ENCODE measurements at regions not wholly inside any gene's neighbourhood (a gene's known extent, or its start where the extent isn't known, plus 50 kb on each side); places are given as distances from the start of the nearest gene placed in this dataset.

DNA sequence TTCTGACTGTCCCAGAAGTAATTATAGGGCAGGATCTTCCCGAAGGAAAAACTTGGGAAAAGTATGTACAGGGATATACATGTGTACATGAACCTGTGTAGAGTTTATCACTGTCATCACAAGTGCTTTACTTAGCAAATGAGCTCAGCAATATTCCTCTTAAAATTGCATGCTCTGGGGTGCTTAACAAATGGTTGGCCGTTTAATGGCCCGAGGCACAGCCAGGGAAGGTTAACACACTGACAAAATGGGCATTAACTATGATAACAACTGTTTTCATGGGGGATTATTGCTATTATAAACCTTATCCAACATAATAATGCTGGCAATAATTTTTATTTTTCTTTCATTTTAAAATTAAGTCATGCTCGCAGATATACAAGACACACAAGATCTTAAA, 459.3 kb downstream of the TUSC7 start:
- DNase-seq (ENCODE audit: low read depth in 4 of 4, low spot score in 1 of 4) = no peak

DNA sequence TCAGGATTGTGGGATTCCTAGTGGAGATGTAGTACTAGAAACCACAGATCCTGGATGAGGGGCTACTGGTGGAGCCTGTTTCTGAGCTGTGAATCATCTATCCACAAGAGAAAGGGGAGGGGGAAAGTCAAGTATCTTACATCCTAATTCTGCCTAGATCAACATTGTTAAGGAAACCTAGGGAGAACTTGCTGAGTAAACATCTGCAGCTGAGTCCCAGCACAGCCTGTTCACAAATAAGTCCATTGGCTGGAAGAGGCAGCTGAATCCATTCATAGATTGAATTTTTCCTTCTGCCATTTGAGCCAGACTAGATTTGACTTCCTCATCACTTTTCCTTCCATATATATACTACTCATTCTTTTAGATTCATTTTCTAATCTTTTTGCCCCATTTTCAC, 460.5 kb downstream of the TUSC7 start:
- no peak for DNase-seq (ENCODE audit: low read depth in 4 of 4, low spot score in 1 of 4)

DNA sequence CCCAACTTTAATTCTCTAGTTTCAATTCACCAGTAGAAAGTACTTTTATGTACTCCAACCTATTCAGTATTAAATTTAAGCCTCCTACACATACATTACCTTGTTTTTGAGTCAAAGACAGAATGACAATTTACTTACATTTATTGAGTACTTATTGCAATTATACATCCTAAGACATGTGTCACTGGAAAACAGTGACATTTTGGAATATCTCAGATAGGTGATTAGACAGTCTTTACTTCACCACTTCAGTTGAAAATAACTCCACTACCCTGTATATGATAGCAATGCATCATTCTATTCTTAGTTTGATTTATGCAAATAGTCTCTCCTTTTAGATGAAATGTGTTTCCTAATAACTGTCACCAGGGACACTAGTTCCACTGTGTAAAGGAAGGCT, 461.5 kb downstream of the TUSC7 start:
- no peak for DNase-seq (ENCODE audit: low read depth in 4 of 4, low spot score in 1 of 4)

DNA sequence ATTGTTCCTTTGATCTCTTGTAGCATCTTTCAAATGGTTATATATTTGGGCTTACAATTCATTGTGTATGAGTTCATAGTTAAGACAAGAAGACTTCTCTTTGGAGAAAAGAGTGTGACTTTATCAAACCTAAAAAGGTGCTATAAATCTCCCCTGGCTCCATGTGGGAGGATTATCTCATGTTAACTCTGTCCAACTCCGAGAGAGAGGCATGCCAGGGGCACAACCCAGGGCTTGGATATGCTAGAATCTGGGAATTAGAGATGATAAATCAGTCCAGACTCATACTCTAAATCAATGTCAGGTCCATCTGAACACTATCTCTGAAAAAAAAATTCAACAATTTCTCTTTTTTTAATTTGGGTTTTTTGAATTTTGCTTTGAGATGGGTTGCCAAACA, 462.8 kb downstream of the TUSC7 start:
- no peak for DNase-seq (ENCODE audit: low read depth in 4 of 4, low spot score in 1 of 4)

DNA sequence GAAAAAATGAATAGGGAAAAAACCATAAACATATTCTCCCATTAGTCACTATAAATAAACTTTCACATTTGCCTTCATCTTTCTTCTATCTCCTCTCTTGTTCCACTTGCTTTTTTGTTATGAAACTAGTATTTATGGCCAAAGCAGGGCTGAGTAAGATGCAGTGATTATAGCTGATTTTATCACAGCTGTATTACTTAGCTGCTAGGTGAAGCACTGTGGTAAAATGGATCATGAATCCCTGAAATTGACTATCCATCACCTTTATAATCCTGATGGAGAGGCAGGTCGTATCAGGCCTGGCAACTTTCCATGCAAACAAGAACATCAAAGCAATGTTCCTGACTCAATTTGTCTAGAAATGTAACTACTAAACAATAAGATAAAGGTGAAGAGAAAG, 471.6 kb downstream of the TUSC7 start:
- no peak for DNase-seq (ENCODE audit: low read depth in 4 of 4, low spot score in 1 of 4)

DNA sequence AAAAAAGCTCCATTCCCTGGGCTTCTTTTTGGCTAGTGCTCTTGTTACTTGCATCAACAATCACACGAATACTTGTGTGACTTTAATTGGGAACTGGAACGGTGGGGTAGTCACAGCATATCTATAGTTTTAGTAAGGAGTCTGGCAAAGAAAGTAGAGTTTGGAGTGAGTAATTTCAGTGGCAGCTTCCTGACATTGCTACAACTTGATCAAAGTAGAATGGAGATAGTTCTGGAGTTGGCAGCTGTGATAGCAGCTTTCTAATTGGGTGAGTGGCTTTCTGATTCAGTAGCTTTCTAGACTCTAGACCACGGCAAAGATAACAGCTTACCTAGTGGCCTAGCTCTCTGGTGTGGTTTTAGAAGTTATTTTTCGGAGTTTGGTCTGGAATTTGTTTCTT, 475.0 kb downstream of the TUSC7 start:
- DNase-seq (ENCODE audit: low read depth in 4 of 4, low spot score in 1 of 4) = no peak

DNA sequence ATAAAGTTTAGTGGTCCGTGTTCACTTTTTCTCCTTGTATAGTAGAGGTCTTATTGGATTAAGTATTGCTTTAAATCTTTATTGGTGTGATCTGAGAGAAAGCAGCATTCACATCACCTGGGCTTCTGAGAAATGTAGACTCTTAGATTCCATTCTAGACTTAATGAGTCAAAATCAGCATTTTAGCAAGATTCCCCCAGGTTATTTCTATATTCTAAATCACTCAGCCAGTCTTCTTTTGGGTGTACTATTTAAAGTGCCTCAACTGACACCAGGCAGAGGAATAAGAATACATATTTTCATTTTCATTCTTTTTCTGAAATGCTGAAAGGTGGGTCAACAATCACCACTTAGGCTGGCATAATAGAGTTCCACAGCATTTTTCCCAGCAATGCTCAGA, 481.7 kb downstream of the TUSC7 start:
- DNase-seq (ENCODE audit: low read depth in 4 of 4, low spot score in 1 of 4) = no peak

DNA sequence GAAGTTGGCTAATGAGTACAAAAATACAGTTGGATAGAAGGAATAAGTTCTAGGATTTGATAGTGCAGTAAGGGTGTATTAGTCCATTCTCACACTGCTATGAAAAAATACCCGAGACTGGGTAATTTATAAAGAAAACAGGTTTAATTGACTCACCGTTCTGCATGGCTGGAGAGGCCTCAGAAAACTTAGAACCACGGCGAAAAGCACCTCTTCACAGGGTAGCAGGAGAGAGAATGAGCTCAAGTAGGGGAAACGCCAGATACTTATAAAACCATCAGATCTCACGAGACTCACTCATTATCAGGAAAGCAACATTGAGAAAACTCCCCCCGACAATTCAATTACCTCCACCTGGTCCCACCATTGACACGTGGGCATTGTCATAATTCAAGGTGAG, 483.3 kb downstream of the TUSC7 start:
- DNase-seq (ENCODE audit: low read depth in 4 of 4, low spot score in 1 of 4) = no peak

DNA sequence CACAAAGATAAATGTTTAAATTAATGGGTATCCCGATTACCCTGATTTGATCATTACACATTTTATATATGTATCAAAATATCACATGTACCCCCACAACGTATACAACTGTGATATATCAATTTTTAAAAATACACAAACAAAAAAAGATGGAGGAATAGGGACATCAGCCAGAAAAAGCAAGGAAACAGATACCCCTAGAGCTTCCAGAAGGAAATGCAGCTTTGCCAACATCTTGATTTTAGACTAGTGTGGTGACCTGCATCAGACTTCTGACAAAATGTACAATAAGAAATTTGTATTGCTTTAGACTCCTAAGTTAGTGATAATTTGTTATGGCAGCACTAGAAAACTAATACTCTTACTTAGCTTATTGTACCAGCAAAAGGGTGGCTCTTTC, 483.8 kb downstream of the TUSC7 start:
- DNase-seq (ENCODE audit: low read depth in 4 of 4, low spot score in 1 of 4) = no peak

DNA sequence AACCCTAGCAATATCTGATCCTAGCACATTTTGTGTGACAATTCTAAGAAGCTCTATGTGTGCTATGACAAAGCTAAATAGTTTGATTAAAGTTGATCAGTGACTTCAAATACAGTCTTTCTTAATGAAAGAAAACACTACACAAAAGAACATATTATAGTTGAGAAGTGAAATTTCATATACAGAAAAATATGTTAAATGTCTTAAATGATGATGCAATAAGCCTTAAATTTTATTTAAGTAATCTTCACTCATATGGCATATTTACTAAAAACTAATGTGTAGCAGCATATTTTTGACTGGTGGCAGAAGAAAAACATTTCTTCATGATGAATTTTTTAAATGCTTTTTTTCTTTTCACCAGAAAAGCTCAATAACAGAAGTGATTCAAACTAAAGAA, 485.5 kb downstream of the TUSC7 start:
- no peak for DNase-seq (ENCODE audit: low read depth in 4 of 4, low spot score in 1 of 4)

DNA sequence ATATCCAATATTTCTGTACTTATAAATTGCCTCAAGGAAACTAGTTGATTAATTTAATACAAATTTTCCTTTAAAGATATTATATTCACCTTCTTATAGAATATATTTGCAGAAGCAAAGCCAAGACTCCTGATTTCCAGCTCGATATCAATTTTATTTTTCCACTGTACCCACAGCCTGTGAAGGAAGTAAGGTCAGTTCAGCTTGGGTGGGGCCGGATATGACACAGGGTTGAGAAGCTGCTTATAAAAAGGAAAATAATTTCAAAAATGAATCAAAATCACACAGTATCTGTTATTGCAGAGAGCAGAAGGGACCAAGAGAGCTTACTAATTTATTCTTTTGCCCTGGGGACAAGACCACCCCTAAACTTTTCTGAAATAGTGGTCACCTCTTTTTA, 491.4 kb downstream of the TUSC7 start:
- no peak for DNase-seq (ENCODE audit: low read depth in 4 of 4, low spot score in 1 of 4)

DNA sequence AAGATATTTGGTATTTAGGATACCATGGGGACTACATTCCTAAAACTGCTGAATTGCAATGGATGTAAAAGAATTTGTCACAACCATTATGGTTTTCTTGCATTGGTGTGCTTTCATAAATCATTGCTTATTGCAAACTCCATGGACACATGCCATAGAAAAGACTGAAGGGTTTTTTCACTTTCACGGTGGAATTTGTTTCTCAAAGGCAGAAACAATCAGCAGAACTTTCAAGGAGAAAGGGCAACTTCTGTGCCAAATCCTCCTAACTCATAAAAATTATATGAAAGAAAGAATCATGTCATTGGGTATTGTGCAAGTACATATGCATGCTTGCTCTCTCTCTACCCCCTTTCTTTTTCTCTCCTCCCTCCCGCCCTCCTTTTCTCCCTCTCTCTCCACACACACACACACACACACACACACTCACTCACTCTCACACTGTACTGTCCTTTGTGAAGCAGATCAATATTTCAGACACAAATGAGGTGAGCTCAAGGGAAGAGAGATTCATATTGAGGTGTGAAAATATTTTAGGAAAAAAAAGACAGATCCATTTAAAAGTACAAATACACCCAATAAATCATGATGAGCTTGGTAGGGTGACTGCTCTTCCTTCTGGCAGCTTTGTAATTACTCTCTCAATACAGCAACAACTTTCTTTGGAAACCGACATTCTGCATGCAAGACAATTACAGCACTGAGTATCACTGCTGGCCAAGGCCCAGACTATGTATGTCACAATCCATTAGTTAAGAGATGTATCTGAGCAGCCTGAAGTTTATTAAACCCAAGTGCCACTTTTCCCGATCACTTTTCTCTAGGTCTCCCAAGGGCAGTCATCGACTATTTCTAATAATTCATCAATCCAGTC, 492.6 kb downstream of the TUSC7 start:
- DNase-seq (ENCODE audit: low read depth in 4 of 4, low spot score in 1 of 4) = no peak

DNA sequence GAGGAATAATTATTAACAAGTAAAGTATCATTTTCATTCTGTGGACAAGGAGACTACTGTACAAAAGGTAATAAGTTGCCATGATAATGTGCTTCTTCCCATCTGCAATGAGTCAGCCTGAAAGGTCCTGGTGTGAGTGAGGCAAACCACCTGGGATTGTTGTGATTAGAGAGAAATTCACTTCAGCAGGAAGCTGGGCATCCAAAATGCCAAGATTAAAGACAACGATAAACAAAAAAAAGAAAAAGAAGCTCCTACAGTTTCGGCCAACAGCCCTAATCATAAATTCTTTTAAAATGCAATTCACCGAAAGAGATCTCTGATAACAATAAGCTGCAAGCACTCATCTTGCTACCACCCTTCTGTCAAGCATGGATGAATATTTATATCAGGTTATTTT, 507.8 kb downstream of the TUSC7 start:
- DNase-seq (ENCODE audit: low read depth in 4 of 4, low spot score in 1 of 4) = no peak

DNA sequence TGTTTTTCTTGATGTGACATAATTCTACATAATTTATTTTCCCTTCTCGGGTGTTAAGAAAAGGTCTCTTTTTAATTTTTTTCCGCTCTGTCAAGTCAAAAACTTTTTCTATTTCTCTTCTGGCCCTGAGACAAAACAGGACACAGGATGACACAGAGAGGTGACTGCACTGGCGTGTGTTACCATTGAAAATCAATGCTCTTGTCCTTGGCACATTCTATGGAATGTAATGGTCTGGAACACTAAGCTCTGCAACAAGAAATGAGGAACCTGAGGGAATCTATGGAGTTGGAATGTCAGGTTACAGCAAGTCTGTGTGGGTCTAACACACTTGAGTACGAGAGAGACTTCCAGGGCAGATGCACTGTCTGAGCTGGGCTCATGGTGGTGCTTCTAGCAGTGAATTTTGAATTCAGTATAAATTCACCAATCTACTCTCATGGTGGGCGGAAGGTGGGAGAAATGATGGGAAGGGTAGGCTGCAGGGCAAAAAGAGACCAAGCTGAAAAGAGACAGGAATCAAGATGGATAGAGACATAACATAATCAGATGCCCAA, 508.3 kb downstream of the TUSC7 start:
- DNase-seq (ENCODE audit: low read depth in 4 of 4, low spot score in 1 of 4) = no peak

DNA sequence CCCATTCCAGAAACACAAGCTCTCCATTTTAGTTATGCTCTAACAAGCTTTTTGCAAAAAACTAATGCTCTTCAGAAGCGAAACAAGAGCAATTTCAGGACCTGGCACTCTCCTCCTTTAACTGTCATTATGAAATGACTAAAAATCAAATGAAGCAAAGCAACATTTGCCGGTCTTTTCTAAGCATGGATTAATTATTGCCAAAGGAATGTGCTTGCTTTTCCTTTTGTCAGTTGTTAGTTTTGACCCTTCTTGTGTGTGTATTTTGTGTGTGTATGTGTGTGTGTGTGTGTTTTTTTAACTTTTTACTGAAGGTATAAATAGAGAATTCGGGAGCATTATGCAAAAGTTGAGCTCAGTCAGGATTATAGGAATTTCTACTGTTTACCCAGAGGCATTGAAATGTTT, 509.1 kb downstream of the TUSC7 start:
- no peak for DNase-seq (ENCODE audit: low read depth in 4 of 4, low spot score in 1 of 4)

DNA sequence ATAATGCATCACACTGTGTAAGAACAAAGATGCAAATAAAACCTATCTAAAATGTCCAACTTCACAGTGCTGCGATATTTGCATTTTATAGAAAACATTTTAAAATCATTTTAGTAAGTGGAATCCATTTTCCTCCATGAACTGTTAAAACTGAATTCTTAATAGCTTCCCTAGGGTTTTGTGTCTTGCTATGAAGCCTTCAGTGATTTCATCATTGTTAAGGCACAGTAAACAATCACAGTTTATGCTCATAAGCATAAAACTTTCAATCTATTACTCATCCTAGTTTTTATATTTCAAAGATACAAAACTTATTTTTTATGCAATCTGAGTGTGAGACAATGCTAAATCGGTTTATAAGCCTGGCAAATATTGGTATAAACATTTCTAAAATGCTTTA, 509.7 kb downstream of the TUSC7 start:
- DNase-seq (ENCODE audit: low read depth in 4 of 4, low spot score in 1 of 4) = no peak

DNA sequence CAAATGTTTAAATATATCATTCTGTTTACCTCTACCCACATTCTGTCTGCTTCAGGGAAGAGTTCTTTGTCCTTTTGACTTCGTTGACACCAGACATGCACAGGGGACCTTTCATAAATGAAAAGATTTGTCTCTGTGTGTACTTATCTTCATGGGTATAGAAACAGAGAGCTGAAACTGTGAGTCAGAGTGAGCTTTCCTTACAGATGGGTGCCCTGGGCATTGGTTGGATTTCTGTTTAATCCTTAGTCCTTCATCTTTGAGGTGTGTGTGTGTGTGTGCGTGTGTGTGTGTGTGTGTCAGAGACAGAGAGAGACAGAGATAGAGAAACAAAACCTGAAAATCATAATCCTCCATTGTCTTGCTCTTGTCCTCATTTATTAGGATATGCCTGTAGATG, 517.4 kb downstream of the TUSC7 start:
- DNase-seq (ENCODE audit: low read depth in 4 of 4, low spot score in 1 of 4) = no peak

DNA sequence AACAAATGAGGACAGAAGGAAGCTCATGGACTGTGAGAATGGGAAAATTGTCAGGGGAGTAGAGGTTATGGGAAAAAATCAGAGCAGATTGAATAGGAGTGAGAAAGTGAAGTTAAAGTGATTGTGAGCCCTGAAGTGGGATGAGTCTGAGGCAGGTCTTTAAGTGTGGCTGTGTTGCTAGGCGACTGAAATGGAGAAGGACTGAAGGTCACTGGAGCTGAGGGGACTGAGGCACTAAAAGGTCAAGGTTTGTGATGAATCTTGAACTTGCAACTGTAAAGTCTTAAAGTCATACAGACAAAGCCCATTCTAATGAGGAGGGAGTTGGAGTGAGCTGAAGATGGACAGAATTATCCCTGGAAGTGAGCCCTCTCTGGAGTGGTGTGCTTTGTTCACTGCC, 518.9 kb downstream of the TUSC7 start:
- no peak for DNase-seq (ENCODE audit: low read depth in 4 of 4, low spot score in 1 of 4)

DNA sequence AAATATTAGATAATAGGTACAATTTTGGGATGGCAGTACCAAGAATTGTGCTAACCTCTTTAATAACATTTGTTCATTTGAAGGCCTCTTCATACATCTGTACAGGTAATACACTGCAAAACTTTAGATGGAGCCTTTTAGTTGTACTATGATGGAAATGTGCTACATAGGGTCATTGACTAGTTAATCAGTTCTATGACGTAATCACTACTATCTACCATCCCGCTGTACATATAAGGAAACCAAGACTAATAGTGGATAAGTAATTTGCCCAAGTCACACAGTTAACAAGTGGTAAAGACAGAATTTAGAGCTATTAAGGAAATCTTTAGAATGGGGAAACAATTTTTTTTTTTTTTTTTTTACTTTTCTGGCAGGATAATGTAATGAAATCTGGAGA, 521.3 kb downstream of the TUSC7 start:
- DNase-seq (ENCODE audit: low read depth in 4 of 4, low spot score in 1 of 4) = no peak

DNA sequence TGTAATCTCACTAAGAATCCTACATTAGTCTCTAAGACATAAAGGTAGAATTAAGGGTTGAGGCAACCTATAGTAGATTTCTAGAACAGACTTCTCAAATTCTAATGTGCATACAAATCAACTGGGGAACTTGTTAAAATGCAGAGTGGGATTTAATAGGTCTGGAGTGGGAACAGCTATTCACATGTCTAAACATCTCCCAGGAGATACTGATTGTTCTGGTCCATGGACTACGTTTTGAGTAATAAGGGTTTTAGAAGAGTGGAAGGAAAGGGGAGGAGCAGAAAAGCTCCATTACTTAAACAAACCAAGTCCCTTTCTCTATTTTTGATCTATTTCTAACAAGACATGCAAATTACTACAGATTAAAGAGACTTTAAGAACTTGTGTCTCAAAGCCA, 524.8 kb downstream of the TUSC7 start:
- no peak for DNase-seq (ENCODE audit: low read depth in 4 of 4, low spot score in 1 of 4)

DNA sequence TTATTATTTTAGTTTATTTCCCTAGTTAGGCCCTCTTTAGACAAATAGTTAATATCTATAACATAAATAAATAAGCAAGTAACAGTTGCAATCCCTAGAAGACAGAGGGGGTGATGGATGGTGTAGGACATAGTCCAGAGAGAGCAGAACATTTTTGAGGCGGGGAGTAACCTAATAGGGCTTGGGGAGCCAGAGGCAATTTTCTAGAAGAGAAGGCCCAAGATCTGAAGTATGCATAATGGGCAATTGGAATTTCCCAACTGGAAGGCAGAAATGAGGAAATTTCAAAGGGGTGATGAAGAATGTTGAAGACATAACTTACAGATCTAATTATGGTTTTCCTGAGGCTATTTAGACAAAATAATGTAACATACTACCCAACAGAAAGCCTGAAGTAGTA, 525.7 kb downstream of the TUSC7 start:
- DNase-seq (ENCODE audit: low read depth in 4 of 4, low spot score in 1 of 4) = no peak

DNA sequence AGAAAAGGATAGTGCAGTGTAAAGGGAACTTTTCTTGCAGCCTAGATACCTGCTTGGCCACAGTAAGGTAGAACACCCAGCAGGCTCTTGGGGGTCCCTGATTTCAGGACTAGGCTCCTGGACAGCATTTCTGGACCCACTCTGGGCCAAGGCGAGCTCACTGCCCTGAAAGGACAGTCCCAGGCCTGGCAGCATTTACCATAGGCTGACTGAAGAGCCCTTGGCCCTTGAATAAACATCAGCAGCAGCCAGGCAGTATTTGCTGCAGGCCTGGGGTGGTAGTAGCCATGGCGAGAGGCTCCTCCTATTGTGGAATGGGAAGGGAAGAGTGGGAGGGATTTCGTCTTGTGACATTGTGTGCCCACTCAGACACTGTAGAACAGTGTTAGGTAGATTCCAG, 529.2 kb downstream of the TUSC7 start:
- no peak for DNase-seq (ENCODE audit: low read depth in 4 of 4, low spot score in 1 of 4)

DNA sequence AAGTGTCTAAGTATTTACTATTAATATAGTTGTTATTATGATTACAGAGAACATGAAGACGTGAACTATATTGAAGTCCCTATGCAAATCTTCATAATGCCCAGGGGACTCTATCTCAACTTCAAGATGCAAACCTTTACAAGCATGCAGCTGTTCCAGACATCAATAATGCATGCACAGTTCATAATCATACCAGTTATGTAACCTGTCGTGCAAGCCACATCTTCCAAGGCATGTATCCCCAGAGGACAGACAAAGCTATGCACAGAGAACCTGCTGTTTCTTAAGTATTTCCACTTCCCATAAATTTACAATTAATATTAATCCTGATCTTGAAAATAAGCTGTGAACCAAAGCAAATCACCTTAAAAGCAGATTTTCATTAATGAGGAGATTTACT, 534.1 kb downstream of the TUSC7 start:
- DNase-seq (ENCODE audit: low read depth in 4 of 4, low spot score in 1 of 4) = no peak

All from stimulated activated CD4-positive, alpha-beta T cell treated with anti-CD3 and anti-CD28 coated beads, Interleukin-1b, Interleukin-23, amount 100 ng/mL, for 24 hours (primary cell).